HS-27A (cell line): ENCODE measurements at regions not wholly inside any gene's neighbourhood (a gene's known extent, or its start where the extent isn't known, plus 50 kb on each side); places are given as distances from the start of the nearest gene placed in this dataset.

Experiments
- DNase-seq: peaks from one replicate; pipeline ENCODE4 v3.0.0-alpha.2; 2012; ENCODE audit warnings: low read depth, missing footprints

DNA sequence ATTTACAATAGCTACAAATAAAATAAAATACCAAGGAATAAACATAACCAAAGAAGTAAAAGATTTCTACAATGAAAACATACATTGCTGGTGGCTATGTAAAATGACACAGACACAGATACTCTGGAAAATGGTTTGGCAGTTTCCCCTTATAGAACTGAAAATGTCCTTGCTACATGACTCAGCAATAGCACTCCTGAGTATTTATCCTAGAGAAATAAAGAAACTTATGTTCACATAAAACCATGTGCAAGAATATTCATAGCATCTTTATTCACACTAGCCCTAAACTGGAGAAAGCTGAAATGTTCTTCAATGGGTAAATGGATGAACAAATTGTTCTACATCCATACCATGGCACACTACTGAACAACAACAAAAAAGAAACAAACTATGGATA lies 100.2 kb upstream of the RFC3 start:
- DNase-seq = no peak

DNA sequence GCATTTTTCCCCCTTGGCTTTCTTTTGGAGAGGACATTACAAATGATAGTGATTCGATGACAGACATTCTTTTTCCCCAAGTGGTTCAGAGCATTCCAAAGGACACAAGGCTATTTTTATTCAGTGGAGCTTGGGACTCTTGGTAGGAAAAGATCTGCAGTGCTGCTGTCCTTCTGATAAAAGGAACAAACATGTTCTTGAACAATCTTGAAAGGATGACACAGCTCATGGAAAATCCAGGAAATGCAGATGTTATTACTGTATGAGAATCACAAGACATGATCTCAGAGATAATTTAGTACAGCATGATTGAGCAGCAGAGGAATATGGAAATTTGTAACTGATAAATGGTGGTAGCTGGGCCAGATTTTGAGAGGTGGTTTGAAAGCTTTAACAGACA lies 96.2 kb upstream of the RFC3 start:
- no peak for DNase-seq

DNA sequence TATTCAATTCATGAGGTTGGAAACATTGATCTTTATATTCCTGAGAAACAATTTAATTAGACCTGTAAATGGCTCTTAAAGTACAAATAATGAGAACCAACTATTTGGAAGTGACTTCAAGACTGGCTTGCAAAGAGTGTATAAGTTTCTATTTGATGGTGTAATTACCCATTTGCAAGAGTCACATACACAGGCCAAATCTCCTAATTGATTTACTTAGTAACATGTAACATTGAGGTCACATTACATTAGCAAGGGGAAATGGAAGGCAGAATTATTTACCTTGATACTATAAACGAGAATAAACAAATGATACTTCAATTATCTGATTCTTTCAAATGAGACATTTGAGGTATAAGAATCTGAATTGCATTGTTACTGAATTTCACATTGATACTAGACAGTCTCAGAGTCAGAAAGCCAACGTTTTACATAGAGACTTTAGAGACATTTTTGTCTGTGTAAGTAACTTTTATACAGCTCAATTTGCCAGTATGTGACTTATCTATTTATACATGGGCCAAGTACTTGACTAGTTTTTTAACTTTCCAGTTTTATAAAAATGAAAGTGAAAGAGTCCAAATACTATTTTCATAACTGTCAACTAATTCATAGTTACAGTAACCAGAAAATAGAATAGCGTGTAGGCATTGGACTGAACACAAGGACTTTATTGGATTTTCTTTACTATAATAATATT lies 95.6 kb upstream of the RFC3 start:
- DNase-seq = no peak

DNA sequence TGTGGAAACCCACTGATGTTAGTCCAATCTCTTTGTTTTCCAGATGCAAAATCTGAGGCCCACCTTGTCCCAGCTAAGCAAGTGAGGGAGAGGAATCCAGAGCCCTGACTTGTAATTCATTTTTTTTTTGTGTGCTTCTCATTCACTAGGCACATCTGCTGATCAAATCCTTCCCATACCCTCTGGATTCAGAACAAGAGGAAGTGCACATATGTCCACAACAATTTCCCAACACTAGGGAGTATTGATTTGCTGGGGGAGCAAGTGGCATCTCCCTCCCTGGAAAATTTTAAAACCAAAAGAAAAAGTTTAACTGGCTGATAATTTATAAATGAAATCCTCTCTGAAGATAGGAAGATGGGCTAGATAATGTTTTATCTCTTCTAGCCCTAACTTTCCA lies 94.6 kb upstream of the RFC3 start:
- DNase-seq = no peak

DNA sequence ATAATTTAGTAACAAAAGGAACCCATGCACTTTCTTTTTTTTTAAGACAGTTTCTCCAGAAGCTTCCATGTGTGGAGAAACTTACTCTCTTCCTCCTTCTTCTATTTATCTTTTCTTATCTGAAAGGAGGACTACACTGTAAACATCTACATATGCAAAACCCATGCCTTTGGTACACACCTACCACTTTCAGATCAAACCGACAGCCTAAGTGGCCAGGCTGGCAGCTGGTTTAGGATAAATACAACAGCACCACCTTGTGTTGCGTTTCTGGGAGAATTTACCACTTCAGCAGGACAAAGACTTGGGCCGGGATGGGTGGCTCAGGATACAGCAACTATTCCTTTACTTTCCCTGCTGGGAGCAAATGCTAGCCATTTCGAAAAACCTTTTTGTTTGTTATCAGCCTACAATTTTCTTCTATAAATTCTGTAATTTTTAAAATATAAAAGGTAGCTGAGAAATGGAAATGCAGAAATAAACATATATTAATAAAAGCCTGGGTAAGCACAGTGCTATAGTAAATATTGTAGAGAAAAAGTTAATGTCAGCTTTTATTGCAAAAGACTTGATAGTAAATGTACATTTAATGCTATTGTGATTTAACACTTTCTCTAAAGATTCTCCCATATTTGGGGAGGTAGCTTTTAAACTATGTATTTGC lies 94.0 kb upstream of the RFC3 start:
- DNase-seq = no peak

DNA sequence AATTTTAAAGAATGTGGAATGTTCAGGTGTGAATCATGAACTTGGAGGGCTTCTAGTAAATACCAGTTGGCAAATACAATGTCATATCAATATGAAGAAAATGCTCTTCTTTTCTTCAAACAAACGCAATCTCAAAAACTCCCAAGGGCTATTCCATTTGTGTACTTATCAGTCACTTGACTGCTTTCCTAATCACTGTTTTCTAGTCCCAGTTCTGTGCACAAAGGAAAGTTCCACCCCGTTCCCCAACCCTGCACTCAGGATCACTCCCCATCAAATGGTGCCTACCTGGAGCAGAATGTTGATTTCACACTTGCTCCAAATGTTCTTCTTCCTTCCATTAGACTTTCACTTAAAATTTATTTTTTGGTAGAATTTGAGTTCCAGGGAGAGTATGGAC lies 92.6 kb upstream of the RFC3 start:
- DNase-seq = no peak

DNA sequence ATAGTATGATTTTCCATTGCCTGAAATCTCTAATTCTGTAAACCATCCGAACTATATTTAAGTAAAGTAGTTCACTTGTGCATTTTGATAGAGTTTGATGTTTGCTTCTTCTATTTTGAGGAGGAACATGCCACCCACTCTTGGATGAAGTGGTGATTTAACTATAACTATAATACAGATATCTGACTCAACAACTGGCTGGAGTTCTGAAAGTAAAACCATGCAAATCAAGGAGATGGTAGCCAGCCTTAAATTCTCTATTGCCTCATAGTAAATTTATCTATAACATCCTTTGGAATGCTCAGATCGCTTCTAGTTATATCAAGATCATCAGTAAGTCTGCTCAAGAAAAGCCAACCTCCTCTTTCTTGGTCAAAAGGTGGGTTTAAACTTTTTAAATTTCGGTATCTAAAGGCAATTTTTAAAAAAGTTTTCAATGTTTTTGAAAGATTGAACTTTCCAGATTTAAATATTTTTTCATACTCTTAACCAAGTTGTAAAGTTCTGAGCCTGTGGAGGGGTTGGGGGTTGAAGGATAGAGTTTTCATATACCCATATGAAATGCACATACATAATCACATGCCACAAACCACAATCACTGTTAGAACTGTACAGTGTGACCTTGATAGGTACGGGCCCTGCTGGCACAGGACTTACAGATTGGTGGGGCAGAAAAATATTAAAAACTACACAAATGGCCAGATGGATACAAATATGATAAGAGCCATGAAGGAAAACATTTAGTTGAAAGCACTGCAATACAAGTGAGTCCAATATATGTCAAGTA lies 90.5 kb upstream of the RFC3 start:
- no peak for DNase-seq

DNA sequence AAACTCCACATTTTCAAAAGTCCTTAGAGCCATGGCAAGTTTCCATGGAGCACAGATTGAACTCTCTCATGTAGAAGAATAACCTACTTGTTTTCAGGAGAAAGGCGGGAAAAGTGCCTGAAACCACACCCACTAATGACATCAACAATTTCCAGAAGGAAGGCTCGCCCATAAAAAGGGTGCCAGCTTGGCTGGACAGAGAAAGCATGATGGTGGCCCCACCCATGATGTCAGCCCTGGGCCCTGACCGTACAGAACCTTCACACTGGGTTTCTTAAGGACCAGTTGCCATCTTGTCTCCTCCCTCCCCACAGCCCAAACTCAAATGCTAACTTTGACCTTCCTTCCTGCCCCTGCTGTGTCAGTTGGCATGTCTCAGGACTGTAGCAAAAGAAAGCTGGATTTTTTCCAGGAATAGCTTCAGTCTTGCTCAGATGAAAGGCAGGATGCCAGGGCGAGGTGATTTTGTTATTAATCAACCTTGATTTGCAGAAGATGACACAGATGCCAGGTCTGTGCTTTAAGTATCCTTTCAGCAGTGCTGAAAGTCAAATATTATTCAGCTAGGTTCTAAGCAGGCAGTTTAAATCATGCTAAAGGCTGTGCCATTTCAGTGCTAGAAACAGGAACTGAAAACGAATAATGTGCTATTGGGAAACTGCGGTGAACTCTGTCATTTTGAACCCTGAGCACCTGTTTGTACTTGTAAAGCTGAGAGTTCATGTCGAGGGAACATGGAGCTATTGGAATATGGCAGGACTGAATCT lies 89.5 kb upstream of the RFC3 start:
- DNase-seq = no peak

DNA sequence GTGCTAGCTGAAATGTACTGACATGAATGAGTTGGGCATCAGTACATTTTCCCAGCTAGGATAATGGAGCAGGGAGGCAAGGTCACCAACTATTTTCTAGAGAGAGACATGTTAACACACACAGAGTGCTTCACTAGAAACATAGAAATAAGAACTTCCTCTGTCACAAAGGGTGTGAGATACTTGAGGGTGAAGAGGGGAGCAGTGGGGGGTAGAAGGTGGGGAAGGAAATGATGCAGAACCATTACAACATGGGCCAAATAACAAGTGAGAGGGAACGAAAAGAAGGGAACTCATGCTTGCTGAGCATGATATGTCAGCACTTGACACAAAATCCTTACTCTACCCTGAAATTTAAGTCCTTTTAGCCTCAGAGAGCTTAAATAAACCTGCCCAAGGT lies 87.8 kb upstream of the RFC3 start:
- no peak for DNase-seq

DNA sequence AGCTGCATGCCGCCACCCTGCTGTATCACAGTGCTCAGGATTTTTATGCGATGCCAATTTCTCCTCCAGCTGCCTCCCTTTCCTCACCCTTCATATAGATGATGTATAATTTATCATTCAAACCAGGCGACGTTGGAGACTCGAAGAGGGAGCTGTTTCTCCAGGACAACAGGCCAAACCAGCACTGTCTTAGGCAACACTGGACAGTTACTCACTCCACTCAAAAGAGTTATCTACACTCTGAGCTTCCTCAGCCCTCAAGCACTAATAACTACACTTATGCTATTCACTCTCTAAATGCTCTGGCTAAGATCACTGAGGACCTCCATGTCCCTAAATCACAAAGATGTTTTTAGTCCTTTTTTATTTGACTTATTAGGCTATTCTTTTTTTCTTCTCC lies 87.3 kb upstream of the RFC3 start:
- no peak for DNase-seq

DNA sequence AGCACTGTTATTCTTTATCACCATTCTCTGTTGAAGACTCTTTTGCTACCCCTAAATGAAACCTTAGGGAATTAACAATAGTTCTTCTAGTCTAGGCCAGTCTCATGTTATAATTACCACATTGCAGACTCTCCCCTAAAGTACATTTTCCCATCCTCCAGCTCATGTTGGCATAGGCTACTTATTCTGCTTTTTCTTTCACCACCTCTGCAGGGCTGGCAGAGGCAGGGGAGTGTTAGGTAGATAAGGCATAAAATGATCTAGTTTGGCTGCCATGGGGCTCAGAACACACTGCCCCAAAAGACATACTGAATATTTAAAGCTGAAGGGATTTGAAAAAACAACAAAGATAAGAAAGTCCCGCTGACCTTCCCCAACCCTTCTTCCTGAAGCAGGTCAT lies 82.7 kb upstream of the RFC3 start:
- no peak for DNase-seq

DNA sequence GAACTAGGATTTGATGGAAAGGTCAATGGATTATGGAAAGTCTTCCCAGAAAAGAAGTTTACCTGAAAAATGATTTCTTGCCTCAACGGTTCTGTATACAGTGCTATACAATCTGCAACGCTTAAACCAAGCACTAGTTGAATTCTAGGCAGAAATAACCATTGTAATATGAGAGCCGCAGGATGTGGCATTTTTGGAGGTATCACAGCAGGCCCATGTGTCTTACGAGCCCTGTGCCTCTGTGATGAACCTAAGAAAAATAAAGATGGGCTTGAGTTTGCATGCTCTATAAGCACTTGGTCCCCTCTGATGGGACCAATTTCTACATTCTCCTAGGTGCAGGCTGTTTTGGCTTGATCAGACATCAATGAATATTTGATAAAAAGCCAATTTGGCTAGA lies 78.7 kb upstream of the RFC3 start:
- no peak for DNase-seq

DNA sequence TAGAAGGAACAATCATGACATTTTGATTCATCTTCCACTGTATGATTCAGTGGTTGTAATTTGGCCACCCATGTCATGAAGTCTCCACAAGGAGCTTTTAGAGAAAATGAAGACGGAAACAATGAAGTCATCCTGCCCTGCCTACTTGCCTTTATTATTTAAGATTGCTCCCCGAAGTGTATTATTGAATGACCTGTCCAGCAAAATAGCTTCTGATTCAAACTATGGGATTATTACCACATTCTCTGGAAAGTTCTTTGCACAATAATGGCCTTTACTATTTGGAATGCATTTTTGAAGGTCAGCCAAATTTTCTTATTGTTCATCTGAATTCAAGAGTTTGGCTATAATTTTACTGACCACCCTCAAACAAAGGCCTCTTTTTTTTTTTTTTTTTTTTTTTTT lies 77.8 kb upstream of the RFC3 start:
- no peak for DNase-seq

DNA sequence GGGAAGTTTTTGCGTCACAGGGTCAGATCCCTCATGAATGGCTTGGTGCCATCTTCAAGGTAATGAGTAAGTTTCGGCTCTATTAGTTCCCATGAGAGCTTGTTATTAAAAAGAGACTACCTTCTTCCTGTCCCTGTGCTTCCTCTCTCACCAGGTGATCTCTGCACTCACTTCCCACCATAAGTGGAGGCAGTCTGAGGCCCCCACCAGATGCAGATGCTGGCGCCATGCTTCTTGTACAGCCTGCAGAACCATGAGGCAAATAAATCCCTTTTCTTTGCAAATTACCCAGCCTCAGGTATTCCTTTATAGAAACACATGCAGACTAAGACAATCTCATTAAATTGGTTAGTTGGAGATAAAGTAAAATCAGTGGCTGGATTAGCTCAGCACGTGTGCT lies 75.6 kb upstream of the RFC3 start:
- no peak for DNase-seq

DNA sequence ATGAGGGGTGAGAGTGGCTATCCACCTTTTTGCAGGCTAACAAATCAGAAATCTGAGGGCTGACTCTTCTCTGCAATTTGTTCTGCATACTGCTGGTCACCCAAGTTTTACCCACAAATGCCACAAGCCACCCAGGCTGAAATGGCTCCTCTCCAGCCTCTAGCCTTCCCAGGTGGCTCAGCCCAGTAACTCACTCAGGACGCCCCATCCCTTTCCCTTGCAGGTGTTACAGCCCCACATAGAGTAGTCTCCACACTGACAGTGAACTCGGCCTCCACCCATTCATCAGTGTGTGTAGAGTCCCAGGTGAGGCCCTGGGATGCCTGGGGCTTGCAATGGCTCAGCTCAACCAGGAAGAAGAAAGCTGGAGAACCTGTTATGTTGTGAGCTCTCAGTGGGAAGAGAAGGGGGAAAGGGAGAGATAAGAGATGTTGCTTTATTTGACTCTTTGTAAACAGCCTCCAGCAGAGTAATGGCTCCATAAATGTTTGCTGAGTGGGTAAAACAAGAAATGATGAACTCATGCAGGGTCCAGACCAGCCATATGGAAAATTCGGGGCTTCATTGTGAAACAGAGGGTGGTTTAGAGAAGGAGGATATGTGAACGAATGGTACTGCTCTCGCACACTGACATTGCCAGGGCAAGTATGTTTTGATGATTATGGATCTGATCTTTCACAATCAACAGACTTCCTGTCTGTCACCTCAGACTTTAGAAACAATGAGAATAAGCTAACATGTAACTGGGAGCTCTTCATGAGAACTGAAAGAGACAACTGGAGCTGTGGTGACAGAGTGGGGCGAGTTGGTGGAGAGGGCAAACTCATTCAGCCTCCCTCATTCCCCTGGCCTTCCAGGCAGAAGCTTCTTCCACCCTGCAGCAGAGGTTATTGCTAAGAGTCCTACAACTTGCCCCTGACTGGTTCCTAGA lies 74.2 kb upstream of the RFC3 start:
- DNase-seq = no peak

DNA sequence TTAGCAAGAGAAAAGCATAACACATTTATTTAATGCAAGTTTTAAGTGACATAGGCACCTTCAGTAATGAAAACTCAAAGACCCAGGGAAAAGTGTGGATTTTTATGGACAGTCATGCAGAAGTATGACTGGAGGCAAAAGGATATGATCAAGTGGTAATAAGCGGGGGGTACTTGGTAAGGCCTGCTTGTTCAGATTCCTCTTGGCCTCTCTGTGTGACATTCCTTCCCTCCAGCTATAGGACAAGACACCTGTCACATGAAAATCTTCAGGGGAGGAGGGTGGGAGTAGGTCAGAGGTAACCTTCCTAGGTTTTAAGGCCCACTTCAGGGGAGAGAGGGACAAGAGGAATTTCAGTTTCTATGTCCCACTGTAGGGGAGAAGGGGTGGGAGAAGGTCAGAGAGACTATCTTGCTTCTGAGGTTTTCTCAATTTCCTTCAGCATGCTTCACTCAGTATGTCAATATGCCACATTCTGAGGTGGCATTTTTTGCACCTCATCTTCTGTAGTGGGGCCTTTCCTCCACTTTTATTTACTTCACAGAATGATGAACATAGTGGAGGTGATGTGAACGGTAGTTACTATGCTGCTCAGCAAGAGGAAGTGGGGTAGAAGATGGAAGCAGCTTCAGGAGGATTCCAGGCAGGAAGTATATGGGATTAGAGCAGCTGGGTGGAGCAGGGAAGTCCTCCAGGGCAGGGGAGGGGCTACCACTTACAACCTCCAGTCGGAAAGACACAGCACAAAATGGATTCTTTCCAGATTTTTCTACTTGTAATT lies 73.2 kb upstream of the RFC3 start:
- no peak for DNase-seq

DNA sequence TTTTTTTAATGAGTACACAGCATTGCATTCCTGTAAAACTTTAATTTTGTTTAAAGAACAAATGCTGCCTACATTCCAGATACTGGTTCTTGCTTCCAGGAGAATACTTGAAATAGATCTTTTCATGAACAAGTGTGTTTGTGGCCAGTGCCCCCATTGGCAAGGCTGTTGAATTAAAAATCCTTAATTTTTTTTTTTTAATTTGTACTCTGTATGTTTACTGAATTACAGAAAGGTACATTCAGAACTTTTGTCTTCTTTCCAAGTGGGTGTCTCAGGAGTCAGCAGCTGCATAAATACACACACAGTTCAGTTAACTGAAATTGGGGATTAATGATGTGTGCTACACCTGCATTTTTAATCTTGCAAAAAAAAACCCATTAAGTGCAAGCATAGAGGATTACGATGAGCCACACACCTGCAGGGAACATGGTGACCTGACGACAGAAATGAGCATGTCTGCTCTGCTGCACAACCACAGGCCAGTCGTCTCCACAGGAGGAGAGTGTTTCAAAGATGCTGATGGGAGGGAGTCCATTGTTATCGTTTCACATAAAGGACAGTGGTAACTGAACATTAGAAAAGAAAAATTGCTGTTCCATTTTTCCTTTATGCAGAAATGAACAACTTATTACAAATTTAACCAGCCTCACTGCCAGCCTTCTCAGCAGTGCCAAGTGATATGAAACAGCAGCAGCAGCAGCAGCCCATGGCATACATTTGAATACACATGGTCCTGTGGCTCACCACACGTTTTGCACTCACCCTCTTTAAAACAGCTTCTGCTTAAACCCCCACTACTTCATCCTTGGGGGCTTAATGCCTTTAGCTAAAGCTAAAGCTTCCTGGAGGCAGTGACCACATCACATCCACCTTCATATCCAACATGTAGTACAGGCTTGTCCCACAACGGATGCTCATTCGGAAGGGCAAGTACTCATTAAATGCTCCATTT lies 72.3 kb upstream of the RFC3 start:
- DNase-seq = no peak

DNA sequence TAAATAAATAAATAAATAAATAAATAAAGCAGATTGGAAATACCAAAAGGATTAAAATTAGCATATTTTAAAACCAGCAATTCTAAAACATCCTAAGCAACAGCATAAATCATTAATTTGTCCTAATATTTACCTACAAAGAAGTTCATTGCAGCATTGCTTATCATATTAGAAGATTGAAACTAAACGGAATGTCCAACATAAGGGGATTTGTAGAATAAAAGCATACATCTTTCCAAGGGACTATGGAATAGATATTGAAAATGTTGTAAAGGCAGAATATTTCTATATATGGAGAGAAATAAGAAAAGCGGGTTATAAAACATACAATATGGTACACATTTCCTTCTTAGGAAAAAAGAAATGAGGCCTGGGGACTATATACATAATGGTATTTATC lies 71.1 kb upstream of the RFC3 start:
- DNase-seq = no peak

DNA sequence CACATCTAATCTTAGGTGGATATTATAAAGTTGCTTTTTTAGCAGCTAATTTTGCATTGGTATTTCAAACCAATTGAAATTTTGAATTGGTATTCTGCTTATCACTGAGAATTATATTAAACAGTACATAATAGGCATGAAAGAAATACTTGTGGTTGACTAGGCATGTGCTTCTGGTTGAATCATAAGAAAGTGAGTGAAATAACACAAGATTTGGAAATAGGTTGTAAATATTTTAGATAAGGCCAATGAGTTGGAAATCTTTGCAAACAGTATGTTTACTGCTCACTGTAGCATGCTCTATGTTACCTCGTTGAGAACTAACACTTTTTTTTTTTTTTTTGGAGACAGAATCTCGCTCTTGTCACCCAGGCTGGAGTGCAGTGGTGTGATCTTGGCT lies 66.8 kb upstream of the RFC3 start:
- no peak for DNase-seq

DNA sequence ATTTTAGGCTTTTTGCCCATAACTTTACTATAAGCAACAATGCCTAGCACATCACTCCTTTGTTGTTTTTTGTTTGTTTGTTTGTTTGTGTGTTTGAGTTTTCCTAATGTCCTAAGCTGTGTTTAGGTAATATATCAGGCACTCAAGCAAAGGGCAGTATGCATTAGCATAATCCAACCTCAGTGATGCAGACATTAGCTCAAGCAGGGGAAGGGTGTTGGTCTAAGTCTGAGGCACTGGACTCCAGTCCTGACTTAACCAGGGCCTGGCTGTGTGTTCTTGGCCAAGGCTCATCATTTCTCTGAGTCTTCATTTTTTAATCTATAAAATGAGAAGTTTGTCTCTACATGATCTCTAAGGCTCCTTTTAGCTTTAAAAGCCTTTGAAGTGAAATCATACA lies 65.9 kb upstream of the RFC3 start:
- DNase-seq = no peak
